Erythroblast (primary cell): ENCODE measurements at regions not wholly inside any gene's neighbourhood (a gene's known extent, or its start where the extent isn't known, plus 50 kb on each side); places are given as distances from the start of the nearest gene placed in this dataset.

Experiments used
- GATA1 ChIP-seq: IDR thresholded peaks from 2 replicates; pipeline ENCODE4 v1.6.1; 2011; ENCODE audit warnings: low read depth, mild to moderate bottlenecking, control low read depth, low read length, moderate library complexity
- POLR2A ChIP-seq: IDR thresholded peaks from 2 replicates; pipeline ENCODE4 v1.6.1; 2011; ENCODE audit warnings: mild to moderate bottlenecking, low read length

- no peak for TF ChIP-seq POLR2A
- TF ChIP-seq GATA1: no peak
These were observed 246.6 kb upstream of the LRRC3B start for GRCh38 chr3:26375843-26376530.
